ENCODE measurements at regions not wholly inside any gene's neighbourhood (a gene's known extent, or its start where the extent isn't known, plus 50 kb on each side); places are given as distances from the start of the nearest gene placed in this dataset.

DNA sequence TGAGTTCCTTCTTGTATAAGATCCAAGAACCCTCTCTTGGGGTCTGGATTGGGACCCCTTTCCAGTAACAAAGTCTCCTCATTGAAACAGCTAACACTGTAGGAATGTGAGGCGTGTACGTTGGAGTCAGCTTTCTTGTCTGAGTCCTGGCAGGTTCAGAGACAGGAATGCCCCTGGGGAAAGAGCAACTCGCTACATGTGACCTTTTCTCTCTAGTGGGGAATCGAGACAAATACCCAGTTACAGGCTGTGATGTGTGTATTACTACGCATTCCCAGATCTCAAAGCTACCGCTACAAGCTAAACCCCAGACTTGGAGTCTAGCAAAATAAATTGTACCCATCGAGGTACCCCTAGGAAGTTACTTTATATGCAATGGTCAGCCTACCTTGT, 85.6 kb upstream of the FRMD4A start:
- H2AFZ ChIP-seq (ENCODE audit: low read length): no peak overlapping the region
- CTCF ChIA-PET (ENCODE audit: unreplicated experiment): no interaction called here

DNA sequence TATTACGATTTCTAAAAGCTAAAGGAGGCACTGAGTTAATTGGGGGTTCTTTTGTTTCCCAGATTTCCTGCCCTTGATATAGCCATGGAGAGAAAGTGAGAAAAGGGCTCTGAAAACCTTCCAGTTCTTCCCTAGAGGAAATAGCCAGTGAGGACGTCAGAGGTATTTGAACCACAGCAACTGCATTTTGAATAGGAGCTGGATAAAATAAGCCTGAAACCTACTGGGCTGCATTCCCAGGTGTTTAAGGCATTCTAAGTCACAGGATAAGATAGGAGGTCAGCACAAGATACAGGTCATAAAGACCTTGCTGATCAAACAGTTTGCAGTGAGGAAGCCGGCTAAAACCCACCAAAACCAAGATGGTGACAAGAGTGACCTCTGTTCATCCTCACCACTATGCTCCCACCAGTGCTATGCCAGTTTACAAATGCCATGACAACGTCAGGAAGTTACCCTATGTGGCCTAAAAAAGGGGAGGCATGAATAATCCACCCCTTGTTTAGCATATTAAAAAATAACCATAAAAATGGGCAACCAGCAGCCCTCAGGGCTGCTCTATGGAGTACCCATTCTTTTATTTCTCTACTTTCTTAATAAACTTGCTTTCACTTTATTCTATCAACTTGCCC, 85.1 kb upstream of the FRMD4A start:
- CTCF ChIA-PET (ENCODE audit: unreplicated experiment): no interaction called here
- Histone ChIP-seq H4K20me1 (ENCODE audit: insufficient read depth, low read length) (no peaks in the 10 kb centered on the region), H3K36me3 (ENCODE audit: insufficient read depth, low read length) (no peaks in the 10 kb centered on the region), H3K4me3 (ENCODE audit: low read depth, low read length, poor library complexity, severe bottlenecking) (no peak overlapping the region), H3K9me3 (ENCODE audit: low read length) (no peaks in the 10 kb centered on the region), H3K27ac (ENCODE audit: low read depth, low read length, poor library complexity, severe bottlenecking) (no peak overlapping the region), H3K9me2 (ENCODE audit: insufficient read depth, low read length) (no peaks in the 10 kb centered on the region), H3K79me2 (ENCODE audit: insufficient read depth, low read depth, low read length) (no peaks in the 10 kb centered on the region), H3K4me1 (ENCODE audit: insufficient read depth, low read length, poor library complexity, severe bottlenecking) (no peaks in the 10 kb centered on the region), H2AFZ (ENCODE audit: low read length) (no peak overlapping the region), H3K4me2 (ENCODE audit: low read length) (no peak overlapping the region)
- TF ChIP-seq CTCF (conservative IDR thresholded peaks at IDR 0.05; ENCODE audit: low read length) (no peak), EZH2phosphoT487 (IDR thresholded peaks at IDR 0.05; ENCODE audit: borderline replicate concordance, low read depth, low read length) (no peak)
- intact Hi-C loops (cut with micrococcal nuclease; ENCODE audit: unreplicated experiment): no loop called here
- POLR2A ChIA-PET: interaction anchor here (1.5 to 1.6 kb wide), 2 partner anchors 9 to 55 kb away, joined by 3 read pairs; no protein-coding TSS in a partner anchor
- DNase-seq (ENCODE audit: low spot score): no peak
- BruUV-seq (replicated peaks): no TSS peak

More for the DNA sequence above, 85.6 kb upstream of the FRMD4A start:
- no peak overlapping the region for H3K4me2 ChIP-seq (ENCODE audit: low read length)
- H4K20me1 ChIP-seq (ENCODE audit: insufficient read depth, low read length): no peaks in the 10 kb centered on the region
- H3K4me3 ChIP-seq (ENCODE audit: low read depth, low read length, poor library complexity, severe bottlenecking): no peak overlapping the region
- H3K9me3 ChIP-seq (ENCODE audit: low read length): no peaks in the 10 kb centered on the region
- no peak overlapping the region for H3K27ac ChIP-seq (ENCODE audit: low read depth, low read length, poor library complexity, severe bottlenecking)
- H3K9me2 ChIP-seq (ENCODE audit: insufficient read depth, low read length): no peaks in the 10 kb centered on the region
- POLR2A ChIA-PET: interaction anchor here (1.6 kb wide), 1 partner anchor 9 kb away, joined by 3 read pairs; no protein-coding TSS in a partner anchor
- H3K79me2 ChIP-seq (ENCODE audit: insufficient read depth, low read depth, low read length): no peaks in the 10 kb centered on the region
- no peak for TF ChIP-seq EZH2phosphoT487 (IDR thresholded peaks at IDR 0.05; ENCODE audit: borderline replicate concordance, low read depth, low read length)
- TF ChIP-seq CTCF (conservative IDR thresholded peaks at IDR 0.05; ENCODE audit: low read length): no peak
- DNase-seq (ENCODE audit: low spot score): no peak
- BruUV-seq (replicated peaks): no TSS peak
- H3K36me3 ChIP-seq (ENCODE audit: insufficient read depth, low read length): no peaks in the 10 kb centered on the region
- no peaks in the 10 kb centered on the region for H3K4me1 ChIP-seq (ENCODE audit: insufficient read depth, low read length, poor library complexity, severe bottlenecking)
- intact Hi-C loops (cut with micrococcal nuclease; ENCODE audit: unreplicated experiment): no loop called here

GRCh38 chr10:14414901-14415300, 84.2 kb upstream of the FRMD4A start:
- Histone ChIP-seq H3K4me3 (ENCODE audit: low read depth, low read length, poor library complexity, severe bottlenecking) (no peak overlapping the region), H3K9me3 (ENCODE audit: low read length) (no peaks in the 10 kb centered on the region), H4K20me1 (ENCODE audit: insufficient read depth, low read length) (no peaks in the 10 kb centered on the region), H3K79me2 (ENCODE audit: insufficient read depth, low read depth, low read length) (no peaks in the 10 kb centered on the region), H3K9me2 (ENCODE audit: insufficient read depth, low read length) (no peaks in the 10 kb centered on the region), H3K4me2 (ENCODE audit: low read length) (no peak overlapping the region), H2AFZ (ENCODE audit: low read length) (no peak overlapping the region), H3K4me1 (ENCODE audit: insufficient read depth, low read length, poor library complexity, severe bottlenecking) (no peaks in the 10 kb centered on the region), H3K36me3 (ENCODE audit: insufficient read depth, low read length) (no peaks in the 10 kb centered on the region), H3K27ac (ENCODE audit: low read depth, low read length, poor library complexity, severe bottlenecking) (no peak overlapping the region)
- ChIA-PET CTCF (ENCODE audit: unreplicated experiment) (interaction anchor here (0.6 kb wide), 1 partner anchor 696 kb away, joined by 3 read pairs; no protein-coding TSS in a partner anchor), POLR2A (interaction anchor here (1.5 kb wide), 1 partner anchor 56 kb away, joined by 3 read pairs; no protein-coding TSS in a partner anchor)
- TF ChIP-seq CTCF (conservative IDR thresholded peaks at IDR 0.05; ENCODE audit: low read length) (no peak), EZH2phosphoT487 (IDR thresholded peaks at IDR 0.05; ENCODE audit: borderline replicate concordance, low read depth, low read length) (no peak)
- no peak for DNase-seq (ENCODE audit: low spot score)
- intact Hi-C loops (cut with micrococcal nuclease; ENCODE audit: unreplicated experiment): no loop called here
- BruUV-seq (replicated peaks): no TSS peak

All from OCI-LY7 (cell line).